D341Med (cell line): ENCODE measurements at regions not wholly inside any gene's neighbourhood (a gene's known extent, or its start where the extent isn't known, plus 50 kb on each side); places are given as distances from the start of the nearest gene placed in this dataset.

Experiments used
- DNase-seq: peaks from one replicate; pipeline ENCODE4 v3.0.0; 2012; ENCODE audit warnings: low spot score

GRCh38 chr4:146998157-146998556 is 52.5 kb upstream of the TTC29 start:
- no peak for DNase-seq

GRCh38 chr4:147003956-147004809 is 58.5 kb upstream of the TTC29 start:
- DNase-seq, result no peak

GRCh38 chr4:147006229-147006628 is 60.6 kb upstream of the TTC29 start:
- no peak for DNase-seq

- DNase-seq, result no peak
Observed at GRCh38 chr4:147009875-147010274, 64.2 kb upstream of the TTC29 start.

GRCh38 chr4:147011411-147011810 is 65.7 kb upstream of the TTC29 start:
- no peak for DNase-seq

- no peak for DNase-seq
Observed at GRCh38 chr4:147012059-147012707, 66.5 kb upstream of the TTC29 start.

GRCh38 chr4:147014946-147015345 is 69.3 kb upstream of the TTC29 start:
- no peak for DNase-seq

GRCh38 chr4:147015491-147015890 is 69.8 kb upstream of the TTC29 start:
- no peak for DNase-seq

- no peak for DNase-seq
Observed at GRCh38 chr4:147017081-147017480, 71.4 kb upstream of the TTC29 start.

- DNase-seq, result peak; percentile 51
Observed at GRCh38 chr4:147019091-147019490, 73.4 kb upstream of the TTC29 start.

GRCh38 chr4:147020456-147020855 is 74.8 kb upstream of the TTC29 start:
- no peak for DNase-seq

- no peak for DNase-seq
Observed at GRCh38 chr4:147025042-147025441, 79.4 kb upstream of the TTC29 start.

GRCh38 chr4:147029296-147029695 is 83.6 kb upstream of the TTC29 start:
- DNase-seq, result no peak

GRCh38 chr4:147034372-147034771 is 88.7 kb upstream of the TTC29 start:
- DNase-seq, result no peak

GRCh38 chr4:147037069-147037468 is 91.4 kb upstream of the TTC29 start:
- no peak for DNase-seq

GRCh38 chr4:147039976-147040575 is 94.4 kb upstream of the TTC29 start:
- no peak for DNase-seq

- no peak for DNase-seq
Observed at GRCh38 chr4:147040874-147041273, 95.2 kb upstream of the TTC29 start.

GRCh38 chr4:147041376-147041775 is 95.7 kb upstream of the TTC29 start:
- no peak for DNase-seq

GRCh38 chr4:147042046-147042445 is 96.4 kb upstream of the TTC29 start:
- no peak for DNase-seq

GRCh38 chr4:147044241-147044640 is 98.6 kb upstream of the TTC29 start:
- DNase-seq, result no peak

GRCh38 chr4:147049946-147050345 is 104.3 kb upstream of the TTC29 start:
- no peak for DNase-seq

- DNase-seq, result no peak
Observed at GRCh38 chr4:147050356-147050765, 104.7 kb upstream of the TTC29 start.

- no peak for DNase-seq
Observed at GRCh38 chr4:147052361-147052760, 106.7 kb upstream of the TTC29 start.
